ENCODE measurements at regions not wholly inside any gene's neighbourhood (a gene's known extent, or its start where the extent isn't known, plus 50 kb on each side); places are given as distances from the start of the nearest gene placed in this dataset.

- DNase-seq (ENCODE audit: low read depth) = no peak
- TF ChIP-seq CTCF (IDR thresholded peaks at IDR 0.05; ENCODE audit: insufficient read depth, low read depth, low read length, missing control alignments) = no peak
- H3K4me3 ChIP-seq (ENCODE audit: low read depth, low read length) = no peak overlapping the region
Measured at GRCh38 chr15:39205081-39205480, 375.8 kb upstream of the THBS1 start.

GRCh38 chr15:39205506-39206371 lies 375.1 kb upstream of the THBS1 start:
- no peak for TF ChIP-seq CTCF (IDR thresholded peaks at IDR 0.05; ENCODE audit: insufficient read depth, low read depth, low read length, missing control alignments)
- no peak overlapping the region for H3K4me3 ChIP-seq (ENCODE audit: low read depth, low read length)
- DNase-seq (ENCODE audit: low read depth) = no peak

GRCh38 chr15:39207532-39208115 lies 373.3 kb upstream of the THBS1 start:
- no peak for TF ChIP-seq CTCF (IDR thresholded peaks at IDR 0.05; ENCODE audit: insufficient read depth, low read depth, low read length, missing control alignments)
- no peak overlapping the region for H3K4me3 ChIP-seq (ENCODE audit: low read depth, low read length)
- DNase-seq (ENCODE audit: low read depth) = no peak

GRCh38 chr15:39208187-39208586 lies 372.7 kb upstream of the THBS1 start:
- no peak for TF ChIP-seq CTCF (IDR thresholded peaks at IDR 0.05; ENCODE audit: insufficient read depth, low read depth, low read length, missing control alignments)
- DNase-seq (ENCODE audit: low read depth) = no peak
- H3K4me3 ChIP-seq (ENCODE audit: low read depth, low read length) = no peak overlapping the region

GRCh38 chr15:39209548-39210211 lies 371.2 kb upstream of the THBS1 start:
- TF ChIP-seq CTCF (IDR thresholded peaks at IDR 0.05; ENCODE audit: insufficient read depth, low read depth, low read length, missing control alignments) = no peak
- DNase-seq (ENCODE audit: low read depth) = no peak

GRCh38 chr15:39211108-39211979 lies 369.5 kb upstream of the THBS1 start:
- TF ChIP-seq CTCF (IDR thresholded peaks at IDR 0.05; ENCODE audit: insufficient read depth, low read depth, low read length, missing control alignments) = no peak
- no peak for DNase-seq (ENCODE audit: low read depth)
- no peak overlapping the region for H3K4me3 ChIP-seq (ENCODE audit: low read depth, low read length)

More at GRCh38 chr15:39209548-39210211, 371.2 kb upstream of the THBS1 start:
- H3K4me3 ChIP-seq (ENCODE audit: low read depth, low read length) = no peak overlapping the region

All from GM12865 (cell line).